Neural progenitor cell (in vitro differentiated cells): ENCODE measurements at regions not wholly inside any gene's neighbourhood (a gene's known extent, or its start where the extent isn't known, plus 50 kb on each side); places are given as distances from the start of the nearest gene placed in this dataset.

ENCODE experiments used
- CTCF ChIP-seq: fragments of 200-600 bp; sonication (generic); IDR thresholded peaks from 2 replicates; pipeline ENCODE4 v1.5.1; 2017; ENCODE audit warnings: antibody characterized with exemption, mild to moderate bottlenecking
- EZH2phosphoT487 ChIP-seq: fragments of 200-600 bp; sonication (generic); IDR thresholded peaks from 2 replicates; pipeline ENCODE4 v1.6.1; 2017; ENCODE audit warnings: antibody characterized with exemption

GRCh38 chr2:146376511-146377064 lies 1468.2 kb upstream of the ACVR2A start:
- no peak for TF ChIP-seq CTCF
- TF ChIP-seq EZH2phosphoT487, result no peak
